Upper lobe of left lung (tissue), 6 donors: ENCODE measurements at regions not wholly inside any gene's neighbourhood (a gene's known extent, or its start where the extent isn't known, plus 50 kb on each side); places are given as distances from the start of the nearest gene placed in this dataset.

ENCODE experiments used
- ATAC-seq, 2 donors: fragments of 200-7000 bp; cut with Tn5 transposase; one replicate each; pipeline ENCODE4 v1.9.1; 2022; ENCODE audit warnings: mild to moderate bottlenecking in 2 of 2, moderate library complexity in 2 of 2; ENCODE audit not compliant: low FRiP score in 2 of 2
- DNase-seq, 2 donors: peaks; one replicate each; pipeline ENCODE4 v3.0.0-alpha.2; 2019 to 2020
- H3K27ac ChIP-seq, 4 donors: fragments of 200-600 bp; sonication (generic); one replicate each; pipeline ENCODE4 v1.5.1; 2016 to 2019
- H3K27me3 ChIP-seq, 4 donors: fragments of 200-600 bp; sonication (generic); one replicate each; pipeline ENCODE4 v1.5.1; 2017 to 2019
- H3K36me3 ChIP-seq, 4 donors: fragments of 200-600 bp; sonication (generic); one replicate each; pipeline ENCODE4 v1.5.1; 2016 to 2019
- H3K4me1 ChIP-seq, 4 donors: fragments of 200-600 bp; sonication (generic); one replicate each; pipeline ENCODE4 v1.5.1; 2018 to 2019
- H3K4me3 ChIP-seq, 4 donors: fragments of 200-600 bp; sonication (generic); one replicate each; pipeline ENCODE4 v1.5.1; 2017 to 2019; ENCODE audit warnings: mild to moderate bottlenecking in 2 of 4, moderate library complexity in 1 of 4
- H3K9me3 ChIP-seq, 4 donors: fragments of 200-600 bp; sonication (generic); one replicate each; pipeline ENCODE4 v1.5.1; 2018 to 2019
- CTCF ChIP-seq, 6 experiments: fragments of 450-650 bp in 4 of 6; fragments of 200-600 bp in 2 of 6; sonication (generic) in 2 of 6; IDR thresholded peaks; one replicate each; pipeline ENCODE4 v1.5.1; 2016 to 2019; ENCODE audit warnings: antibody characterized with exemption in 6 of 6
- EP300 ChIP-seq, 4 donors: sonication (generic); formaldehyde crosslinking; IDR thresholded peaks; one replicate each; pipeline ENCODE4 v1.5.1; 2017; ENCODE audit warnings: antibody characterized with exemption in 4 of 4, control low read depth in 2 of 4
- POLR2A ChIP-seq, 4 donors: fragments of 450-650 bp; IDR thresholded peaks; one replicate each; pipeline ENCODE4 v1.5.1; 2016 to 2017; ENCODE audit warnings: antibody characterized with exemption in 4 of 4, mild to moderate bottlenecking in 2 of 4
- POLR2AphosphoS5 ChIP-seq, 2 donors: sonication (generic); formaldehyde crosslinking; IDR thresholded peaks; one replicate each; pipeline ENCODE4 v1.5.1; 2017; ENCODE audit warnings: antibody characterized with exemption in 2 of 2
- WGBS, 2 donors: methylation state at CpG; one replicate each; pipeline ENCODE4 v1.1.5; 2017 to 2018; 5-methylcytosine and 5-hydroxymethylcytosine counted together
- donor health status: DM: no; HTN: no; CAD: no; lungs with moderate emphysema.
- donor health status: DM: no; HTN: yes; CAD: no; lungs with severe emphysema.

- H3K27ac ChIP-seq: no peak overlapping the region
- H3K27me3 ChIP-seq: no peaks in the 10 kb centered on the region
- H3K4me3 ChIP-seq: no peak overlapping the region
- no peak for TF ChIP-seq EP300 (IDR thresholded peaks at IDR 0.05)
- no peak for TF ChIP-seq POLR2AphosphoS5 (IDR thresholded peaks at IDR 0.05)
- no peak for TF ChIP-seq CTCF (IDR thresholded peaks at IDR 0.05)
- no peak for TF ChIP-seq POLR2A (IDR thresholded peaks at IDR 0.05)
- H3K4me1 ChIP-seq: no peaks in the 10 kb centered on the region
- ATAC-seq (no peak), DNase-seq (no peak)
- no peaks in the 10 kb centered on the region for H3K36me3 ChIP-seq
- H3K9me3 ChIP-seq: no peaks in the 10 kb centered on the region
- 63 to 82% methylated on average over 3 of the region's 3 CpGs for WGBS, 2 donors
These were observed 202.1 kb upstream of the ACVR2A start for GRCh38 chr2:147642765-147643164.

GRCh38 chr2:147641651-147642050 lies 203.2 kb upstream of the ACVR2A start:
- no peaks in the 10 kb centered on the region for H3K9me3 ChIP-seq
- no peak overlapping the region for H3K4me3 ChIP-seq
- DNase-seq (no peak), ATAC-seq (no peak)
- no peak for TF ChIP-seq EP300 (IDR thresholded peaks at IDR 0.05)
- TF ChIP-seq CTCF (IDR thresholded peaks at IDR 0.05): no peak
- TF ChIP-seq POLR2AphosphoS5 (IDR thresholded peaks at IDR 0.05): no peak
- no peak for TF ChIP-seq POLR2A (IDR thresholded peaks at IDR 0.05)
- H3K27ac ChIP-seq: no peak overlapping the region
- no peaks in the 10 kb centered on the region for H3K27me3 ChIP-seq
- WGBS, 2 donors: 83 to 93% methylated on average over 3 of the region's 3 CpGs
- H3K36me3 ChIP-seq: no peaks in the 10 kb centered on the region
- H3K4me1 ChIP-seq: peaks cover 0 to 4% (median 0%) of the 10 kb centered on the region in 4 donors

- no peaks in the 10 kb centered on the region for H3K9me3 ChIP-seq
- DNase-seq (no peak), ATAC-seq (no peak)
- WGBS, 2 donors: 65 to 72% methylated on average over 2 of the region's 2 CpGs
- no peak overlapping the region for H3K27ac ChIP-seq
- no peaks in the 10 kb centered on the region for H3K27me3 ChIP-seq
- H3K36me3 ChIP-seq: no peaks in the 10 kb centered on the region
- TF ChIP-seq POLR2AphosphoS5 (IDR thresholded peaks at IDR 0.05) (no peak), EP300 (IDR thresholded peaks at IDR 0.05) (no peak), POLR2A (IDR thresholded peaks at IDR 0.05) (no peak), CTCF (IDR thresholded peaks at IDR 0.05) (no peak)
- peaks cover 0 to 5% (median 0%) of the 10 kb centered on the region in 4 donors for H3K4me1 ChIP-seq
- no peak overlapping the region for H3K4me3 ChIP-seq
These were observed 204.9 kb upstream of the ACVR2A start for GRCh38 chr2:147639891-147640290.

- Histone ChIP-seq H3K4me3 (no peak overlapping the region), H3K36me3 (no peaks in the 10 kb centered on the region), H3K27ac (no peak overlapping the region), H3K27me3 (no peaks in the 10 kb centered on the region), H3K9me3 (no peaks in the 10 kb centered on the region), H3K4me1 (peaks cover 0 to 5% (median 0%) of the 10 kb centered on the region in 4 donors)
- WGBS, 2 donors: 86 to 91% methylated on average over 2 of the region's 2 CpGs
- TF ChIP-seq POLR2AphosphoS5 (IDR thresholded peaks at IDR 0.05) (no peak), POLR2A (IDR thresholded peaks at IDR 0.05) (no peak), CTCF (IDR thresholded peaks at IDR 0.05) (no peak), EP300 (IDR thresholded peaks at IDR 0.05) (no peak)
- no peak for ATAC-seq
- DNase-seq: no peak
These were observed 205.4 kb upstream of the ACVR2A start for GRCh38 chr2:147639386-147639785.

GRCh38 chr2:147636886-147637285 lies 207.9 kb upstream of the ACVR2A start:
- no peak for DNase-seq
- H3K4me3 ChIP-seq: no peak overlapping the region
- no peaks in the 10 kb centered on the region for H3K27me3 ChIP-seq
- H3K36me3 ChIP-seq: no peaks in the 10 kb centered on the region
- 23 to 36% methylated on average over 3 of the region's 3 CpGs for WGBS, 2 donors
- no peaks in the 10 kb centered on the region for H3K9me3 ChIP-seq
- TF ChIP-seq POLR2AphosphoS5 (IDR thresholded peaks at IDR 0.05) (no peak), EP300 (IDR thresholded peaks at IDR 0.05) (no peak), CTCF (IDR thresholded peaks at IDR 0.05) (no peak), POLR2A (IDR thresholded peaks at IDR 0.05) (no peak)
- ATAC-seq: no peak
- peaks cover 0 to 5% (median 0%) of the 10 kb centered on the region in 4 donors for H3K4me1 ChIP-seq
- H3K27ac ChIP-seq: no peak overlapping the region
